ENCODE measurements at regions not wholly inside any gene's neighbourhood (a gene's known extent, or its start where the extent isn't known, plus 50 kb on each side); places are given as distances from the start of the nearest gene placed in this dataset.

DNA sequence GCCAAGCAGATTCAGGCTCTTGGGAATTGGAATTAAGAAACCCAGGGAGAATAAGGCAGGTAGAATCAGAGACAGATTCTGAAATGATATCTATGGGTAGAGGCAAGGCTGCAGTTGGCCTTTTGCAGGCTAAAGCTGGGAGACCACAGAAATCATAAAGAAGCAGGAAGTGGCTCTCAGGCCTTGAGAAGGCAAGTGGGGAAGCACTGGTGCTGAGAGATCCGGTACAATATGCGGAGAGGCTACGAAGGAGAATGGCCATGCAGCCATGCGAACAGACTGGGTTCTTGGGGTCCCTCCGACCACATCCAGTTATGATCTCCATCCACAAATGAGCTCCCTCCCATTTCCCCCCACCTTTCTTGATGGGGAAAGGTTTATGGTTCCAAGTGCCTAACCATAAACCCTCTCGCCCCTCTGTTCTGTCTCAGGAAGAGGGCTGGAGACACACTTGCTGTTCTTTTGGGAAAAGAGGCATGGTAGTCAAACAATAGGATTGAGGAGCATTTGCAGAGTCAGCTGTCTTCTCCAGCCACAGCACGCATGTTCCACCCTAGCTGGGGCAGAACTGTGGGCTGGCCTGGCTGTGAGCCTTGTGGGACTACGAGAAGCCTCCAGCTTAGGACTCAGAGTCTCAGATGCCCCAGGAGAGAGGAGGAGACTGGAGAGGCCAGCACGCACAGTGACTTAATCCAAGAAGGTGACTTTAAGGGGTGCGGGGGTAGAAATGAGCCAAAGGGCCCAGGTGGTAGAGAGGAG is 99.6 kb downstream of the RPLP1 start:
- ATAC-seq = no peak
- peaks cover 13% of the 10 kb centered on the region for H3K27me3 Mint-ChIP-seq
- CTCF ChIA-PET = no interaction called here

GRCh38 chr15:69553686-69554085 is 101.1 kb downstream of the RPLP1 start:
- DNase-seq = no peak
- Mint-ChIP-seq H3K4me3 (no peak overlapping the region), H3K27ac (no peak overlapping the region), H3K4me1 (no peaks in the 10 kb centered on the region), H3K27me3 (peaks cover 10% of the 10 kb centered on the region), H3K36me3 (no peaks in the 10 kb centered on the region), H3K9me3 (ENCODE audit: low read depth) (peaks cover 7% of the 10 kb centered on the region)
- no peak for ATAC-seq
- CTCF ChIA-PET = no interaction called here

More for the DNA sequence above, 99.6 kb downstream of the RPLP1 start:
- Mint-ChIP-seq H3K36me3 (no peaks in the 10 kb centered on the region), H3K27ac (no peak overlapping the region), H3K9me3 (ENCODE audit: low read depth) (peaks cover 7% of the 10 kb centered on the region), H3K4me1 (no peaks in the 10 kb centered on the region), H3K4me3 (no peak overlapping the region)
- DNase-seq = no peak

GRCh38 chr15:69554279-69554961 is 101.8 kb downstream of the RPLP1 start:
- DNase-seq (no peak), ATAC-seq (no peak)
- Mint-ChIP-seq H3K27me3 (peaks cover 10% of the 10 kb centered on the region), H3K4me3 (no peak overlapping the region), H3K4me1 (no peaks in the 10 kb centered on the region), H3K9me3 (ENCODE audit: low read depth) (peaks cover 7% of the 10 kb centered on the region), H3K36me3 (no peaks in the 10 kb centered on the region), H3K27ac (no peak overlapping the region)
- CTCF ChIA-PET = no interaction called here

GRCh38 chr15:69555080-69555479 is 102.5 kb downstream of the RPLP1 start:
- ATAC-seq (no peak), DNase-seq (no peak)
- CTCF ChIA-PET = no interaction called here
- Mint-ChIP-seq H3K4me1 (no peaks in the 10 kb centered on the region), H3K36me3 (no peaks in the 10 kb centered on the region), H3K9me3 (ENCODE audit: low read depth) (peaks cover 7% of the 10 kb centered on the region), H3K4me3 (no peak overlapping the region), H3K27me3 (peaks cover 8% of the 10 kb centered on the region), H3K27ac (no peak overlapping the region)

DNA sequence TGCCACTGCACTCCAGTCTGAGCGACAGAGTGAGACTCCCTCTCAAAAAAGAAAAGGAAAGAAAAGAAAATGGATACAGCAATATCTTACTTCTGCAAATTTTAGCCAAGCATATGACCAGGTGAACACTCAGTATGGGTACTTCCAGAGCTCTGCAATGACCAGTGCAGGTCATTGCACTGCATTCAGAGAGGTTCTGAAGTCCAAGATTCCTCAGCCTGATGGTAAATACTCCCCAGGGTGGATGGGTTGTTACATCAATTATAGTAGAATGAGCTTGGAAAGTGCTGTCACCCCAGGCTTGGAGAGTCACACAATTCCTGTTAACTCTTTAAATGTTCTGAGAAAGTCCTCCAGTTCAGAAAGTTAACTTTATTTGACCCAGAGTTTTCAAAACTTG is 103.7 kb downstream of the RPLP1 start:
- Mint-ChIP-seq H3K4me1 (no peaks in the 10 kb centered on the region), H3K27ac (no peak overlapping the region), H3K27me3 (peaks cover 2% of the 10 kb centered on the region), H3K9me3 (ENCODE audit: low read depth) (peaks cover 1% of the 10 kb centered on the region), H3K36me3 (no peaks in the 10 kb centered on the region), H3K4me3 (no peak overlapping the region)
- CTCF ChIA-PET = interaction anchor here (0.8 kb wide), 1 partner anchor 78 kb away, joined by 3 read pairs; no protein-coding TSS in a partner anchor
- DNase-seq (no peak), ATAC-seq (no peak)

DNA sequence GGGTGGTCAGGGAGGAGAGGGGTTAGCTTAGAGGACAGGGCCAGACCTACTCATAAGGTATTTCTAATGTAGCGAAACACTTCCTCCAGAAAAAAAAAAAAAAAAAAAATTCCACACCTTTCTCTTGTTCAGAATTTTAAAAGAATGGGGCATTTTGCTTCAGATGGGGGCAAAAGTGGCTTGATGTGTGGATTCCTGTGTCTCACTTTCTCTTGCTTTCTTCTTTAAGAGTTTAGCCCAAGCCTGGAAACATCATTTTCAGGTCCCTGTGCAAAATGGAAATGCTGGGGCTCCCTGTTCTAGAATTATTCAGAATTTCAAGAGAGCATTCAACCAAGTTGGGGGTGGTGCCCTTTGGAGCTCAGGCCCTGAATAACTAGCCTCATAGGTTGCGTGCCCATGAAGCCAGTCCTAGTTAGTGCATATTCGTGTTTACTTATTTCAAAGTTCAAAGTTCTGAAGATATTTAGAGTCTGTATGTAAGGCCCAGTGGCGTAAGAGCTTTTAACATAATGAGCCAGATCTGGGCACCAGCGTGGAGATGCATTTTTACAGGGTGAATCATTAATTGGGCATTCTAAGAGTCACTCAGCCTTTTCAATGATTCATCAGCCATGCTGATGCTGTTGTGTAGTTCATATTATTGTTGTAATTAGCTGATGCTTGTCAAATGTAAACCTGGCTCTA is 104.5 kb downstream of the RPLP1 start:
- CTCF ChIA-PET = no interaction called here
- no peak for ATAC-seq
- peaks cover 6% of the 10 kb centered on the region for H3K27me3 Mint-ChIP-seq

GRCh38 chr15:69557707-69558409 is 105.2 kb downstream of the RPLP1 start:
- Mint-ChIP-seq H3K27ac (no peak overlapping the region), H3K4me1 (no peaks in the 10 kb centered on the region), H3K4me3 (no peak overlapping the region), H3K27me3 (peaks cover 6% of the 10 kb centered on the region), H3K9me3 (ENCODE audit: low read depth) (no peaks in the 10 kb centered on the region), H3K36me3 (no peaks in the 10 kb centered on the region)
- no peak for ATAC-seq
- no peak for DNase-seq
- CTCF ChIA-PET = no interaction called here

More for the DNA sequence above, 104.5 kb downstream of the RPLP1 start:
- no peaks in the 10 kb centered on the region for H3K36me3 Mint-ChIP-seq
- H3K27ac Mint-ChIP-seq = no peak overlapping the region
- no peaks in the 10 kb centered on the region for H3K9me3 Mint-ChIP-seq (ENCODE audit: low read depth)
- H3K4me1 Mint-ChIP-seq = no peaks in the 10 kb centered on the region
- no peak for DNase-seq
- no peak overlapping the region for H3K4me3 Mint-ChIP-seq

DNA sequence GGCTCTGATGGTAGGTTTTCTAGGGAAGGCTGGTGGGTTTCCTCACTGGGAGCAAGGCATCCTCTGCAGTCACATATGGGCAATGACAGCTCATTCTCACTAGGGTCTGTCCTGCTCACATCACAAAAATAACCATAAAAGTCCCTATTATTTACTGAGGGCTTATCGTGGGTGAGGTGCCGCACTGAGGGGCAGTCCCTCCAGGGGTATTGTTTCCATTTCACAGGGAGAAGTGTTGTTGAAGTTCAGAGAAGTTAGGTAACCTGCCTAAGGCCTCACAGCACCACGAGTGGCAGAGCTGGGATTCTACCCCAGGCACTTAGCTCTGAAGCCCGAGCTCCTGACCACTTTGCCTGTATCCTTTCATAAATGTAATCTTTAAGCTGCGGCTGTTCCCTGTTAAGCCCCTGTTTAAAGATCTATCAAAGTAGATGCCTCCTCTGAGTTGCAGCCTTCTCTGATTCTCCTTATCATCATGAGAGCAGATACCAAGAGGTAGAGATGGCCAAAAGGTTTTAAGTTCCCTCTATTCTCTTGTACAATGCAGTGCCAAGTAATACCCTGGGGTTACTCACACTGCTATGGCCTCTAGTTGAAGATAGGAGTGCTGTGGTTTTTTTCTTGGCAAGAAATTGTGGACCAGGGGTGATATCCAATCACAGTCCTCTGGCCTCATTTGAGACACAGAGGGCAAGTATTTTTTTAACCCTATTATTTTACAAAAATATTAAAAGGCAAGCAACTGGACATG is 107.0 kb downstream of the RPLP1 start:
- Mint-ChIP-seq H3K4me3 (no peak overlapping the region), H3K9me3 (ENCODE audit: low read depth) (no peaks in the 10 kb centered on the region), H3K36me3 (no peaks in the 10 kb centered on the region), H3K27ac (no peak overlapping the region), H3K27me3 (peaks cover 7% of the 10 kb centered on the region), H3K4me1 (no peaks in the 10 kb centered on the region)
- CTCF ChIA-PET = interaction anchor here (1.4 kb wide), 1 partner anchor 13 kb away, joined by 3 read pairs; no protein-coding TSS in a partner anchor
- DNase-seq (no peak), ATAC-seq (no peak)

- H3K4me3 Mint-ChIP-seq = no peak overlapping the region
- no peaks in the 10 kb centered on the region for H3K9me3 Mint-ChIP-seq (ENCODE audit: low read depth)
- ATAC-seq = no peak
- no peaks in the 10 kb centered on the region for H3K4me1 Mint-ChIP-seq
- H3K27ac Mint-ChIP-seq = no peak overlapping the region
- CTCF ChIA-PET = no interaction called here
- no peaks in the 10 kb centered on the region for H3K36me3 Mint-ChIP-seq
- DNase-seq = no peak
- peaks cover 8% of the 10 kb centered on the region for H3K27me3 Mint-ChIP-seq
Measured at GRCh38 chr15:69561071-69561784, 108.6 kb downstream of the RPLP1 start.

- H3K4me1 Mint-ChIP-seq = no peaks in the 10 kb centered on the region
- CTCF ChIA-PET = no interaction called here
- no peak overlapping the region for H3K4me3 Mint-ChIP-seq
- H3K9me3 Mint-ChIP-seq (ENCODE audit: low read depth) = no peaks in the 10 kb centered on the region
- H3K36me3 Mint-ChIP-seq = no peaks in the 10 kb centered on the region
- peaks cover 8% of the 10 kb centered on the region for H3K27me3 Mint-ChIP-seq
- DNase-seq (no peak), ATAC-seq (no peak)
- no peak overlapping the region for H3K27ac Mint-ChIP-seq
Measured at GRCh38 chr15:69562116-69562515, 109.5 kb downstream of the RPLP1 start.

DNA sequence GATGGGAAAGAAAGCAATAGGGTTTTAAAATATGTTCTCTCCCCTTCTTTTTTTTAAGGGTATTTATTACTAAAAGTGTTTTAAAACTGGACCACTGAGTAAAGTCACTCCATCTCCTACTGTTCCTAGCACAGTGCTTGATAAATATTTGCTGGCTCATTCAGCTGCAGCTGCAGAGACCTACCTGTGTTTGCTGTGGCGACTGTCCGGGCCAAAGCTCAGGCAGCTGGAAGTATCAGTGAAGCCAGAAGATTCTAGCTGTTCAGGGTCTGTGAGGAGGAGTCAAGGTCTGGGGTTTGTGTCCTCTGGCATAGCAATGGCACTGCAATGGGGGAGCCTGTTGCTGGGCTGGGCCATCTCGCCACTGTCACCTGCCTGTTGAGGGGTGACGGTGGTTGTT is 109.9 kb downstream of the RPLP1 start:
- no peaks in the 10 kb centered on the region for H3K4me1 Mint-ChIP-seq
- CTCF ChIA-PET = no interaction called here
- DNase-seq (no peak), ATAC-seq (no peak)
- peaks cover 8% of the 10 kb centered on the region for H3K27me3 Mint-ChIP-seq
- H3K36me3 Mint-ChIP-seq = no peaks in the 10 kb centered on the region
- H3K9me3 Mint-ChIP-seq (ENCODE audit: low read depth) = no peaks in the 10 kb centered on the region
- no peak overlapping the region for H3K27ac Mint-ChIP-seq
- no peak overlapping the region for H3K4me3 Mint-ChIP-seq

- Mint-ChIP-seq H3K4me3 (no peak overlapping the region), H3K27ac (no peak overlapping the region)
- CTCF ChIA-PET = no interaction called here
Measured at GRCh38 chr15:69565066-69565655, 112.5 kb downstream of the RPLP1 start.

More at GRCh38 chr15:69565066-69565655, 112.5 kb downstream of the RPLP1 start:
- Mint-ChIP-seq H3K4me1 (no peaks in the 10 kb centered on the region), H3K36me3 (no peaks in the 10 kb centered on the region), H3K27me3 (peaks cover 8% of the 10 kb centered on the region), H3K9me3 (ENCODE audit: low read depth) (no peaks in the 10 kb centered on the region)
- ATAC-seq (no peak), DNase-seq (no peak)

All from activated CD8-positive, alpha-beta memory T cell treated with anti-CD3 and anti-CD28 coated beads, Interleukin-2, amount 10 ng/mL, durations not matched to agents 7 days and 5 days (primary cell).